Fibroblast of skin of right biceps (primary cell): ENCODE measurements at regions not wholly inside any gene's neighbourhood (a gene's known extent, or its start where the extent isn't known, plus 50 kb on each side); places are given as distances from the start of the nearest gene placed in this dataset.
A peak's percentile ranks its signal among the peaks of the same experiment; 100 is the strongest.
"Not testable (repeated sequence)": the region's sequence is repeated elsewhere in the genome, so short reads cannot be mapped to it uniquely, and the experiment has no call there.

Experiments used
- DNase-seq: peaks from one replicate; pipeline ENCODE4 v3.0.0-alpha.2; 2013

DNA sequence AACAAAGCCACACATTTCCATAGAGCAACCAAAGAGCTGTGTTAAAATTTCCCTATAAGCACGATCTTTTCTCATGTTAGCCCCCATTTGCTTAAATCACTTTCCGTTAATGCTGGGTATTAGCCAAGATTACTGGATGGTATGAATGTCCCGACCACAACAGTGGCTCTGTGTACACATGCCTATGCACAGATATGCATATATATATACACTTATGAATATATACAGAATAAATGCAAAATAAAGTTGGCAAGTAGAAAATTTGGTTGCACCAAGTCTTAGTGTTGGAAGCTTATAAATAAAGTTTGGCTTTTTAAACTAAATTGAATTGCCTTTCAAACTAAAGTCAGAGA, 265.9 kb upstream of the ETAA1 start:
- no peak for DNase-seq

DNA sequence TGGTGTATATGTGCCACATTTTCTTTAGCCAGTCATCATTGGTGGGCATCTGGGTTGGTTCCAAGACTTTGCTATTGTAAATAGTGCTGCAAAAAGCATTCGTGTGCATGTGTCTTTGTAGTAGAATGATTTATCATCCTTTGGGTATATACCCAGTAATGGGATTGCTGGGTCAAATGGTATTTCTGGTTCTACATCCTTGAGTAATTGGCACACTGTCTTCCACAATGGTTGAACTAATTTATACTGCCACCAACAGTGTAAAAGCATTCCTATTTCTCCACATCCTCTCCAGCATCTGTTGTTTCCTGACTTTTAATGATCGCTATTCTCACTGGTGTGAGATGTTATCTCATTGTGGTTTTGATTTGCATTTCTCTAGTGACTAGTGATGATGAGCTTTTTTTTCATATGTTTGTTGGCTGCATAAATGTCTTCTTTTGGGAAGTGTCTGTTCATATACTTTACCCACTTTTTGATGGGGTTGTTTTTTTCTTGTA, 264.6 kb upstream of the ETAA1 start:
- peak; percentile 11 for DNase-seq

DNA sequence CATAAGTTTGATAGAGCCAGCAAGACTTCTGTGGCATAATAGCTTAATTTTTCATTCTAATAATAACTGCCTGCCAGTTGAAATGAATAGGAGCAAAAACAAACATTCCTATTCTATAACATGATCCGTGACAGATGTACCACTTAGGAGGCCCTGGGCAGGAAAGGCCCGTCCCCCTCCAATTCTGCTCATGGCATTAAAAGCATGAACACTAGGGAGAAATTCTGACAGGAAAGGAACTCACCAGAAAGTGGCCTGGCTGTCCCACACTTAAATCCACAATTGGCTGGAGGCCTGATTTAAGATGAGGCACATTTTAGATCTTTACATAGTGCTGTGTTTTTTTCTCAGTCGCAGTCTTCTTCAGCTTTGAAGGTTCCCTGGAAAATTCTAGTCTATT, 261.9 kb upstream of the ETAA1 start:
- no peak for DNase-seq

DNA sequence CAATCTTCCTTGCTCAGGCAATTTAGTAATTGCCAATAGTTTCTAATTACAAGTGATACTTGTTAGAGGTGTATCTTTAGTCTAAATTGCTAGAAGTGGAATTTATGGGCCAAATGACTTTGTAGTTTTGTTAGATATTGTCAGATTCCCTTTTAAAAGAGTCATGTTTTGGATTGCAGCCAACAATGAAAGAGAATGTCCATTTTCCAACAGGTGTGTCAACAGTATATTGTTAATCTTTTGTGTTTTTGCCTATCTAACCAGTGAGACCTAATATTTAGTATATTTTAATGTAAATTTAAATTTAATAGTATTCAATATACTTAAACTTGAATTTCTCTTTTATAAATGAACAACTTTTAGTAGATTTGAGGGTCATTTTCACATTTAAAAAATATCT, 259.4 kb upstream of the ETAA1 start:
- DNase-seq: no peak

DNA sequence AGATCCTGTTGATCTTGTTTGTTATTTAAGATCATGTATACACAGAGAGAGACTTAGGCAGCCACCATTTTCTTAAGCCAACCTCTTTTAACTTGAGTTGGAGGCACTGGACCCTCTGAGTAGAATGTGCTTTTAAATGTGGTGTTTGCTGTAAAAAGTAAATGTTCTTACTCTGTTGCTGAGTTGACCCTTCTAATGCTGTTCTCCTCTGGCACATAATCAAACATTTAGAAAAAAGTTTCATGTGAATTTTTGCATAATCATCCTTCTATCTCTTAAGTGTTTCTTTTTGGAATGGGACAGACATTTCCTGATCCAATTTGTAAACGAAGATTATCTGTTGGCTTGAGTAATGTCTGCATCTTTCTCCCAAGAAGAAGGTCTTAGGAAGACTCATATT, 255.1 kb upstream of the ETAA1 start:
- no peak for DNase-seq

DNA sequence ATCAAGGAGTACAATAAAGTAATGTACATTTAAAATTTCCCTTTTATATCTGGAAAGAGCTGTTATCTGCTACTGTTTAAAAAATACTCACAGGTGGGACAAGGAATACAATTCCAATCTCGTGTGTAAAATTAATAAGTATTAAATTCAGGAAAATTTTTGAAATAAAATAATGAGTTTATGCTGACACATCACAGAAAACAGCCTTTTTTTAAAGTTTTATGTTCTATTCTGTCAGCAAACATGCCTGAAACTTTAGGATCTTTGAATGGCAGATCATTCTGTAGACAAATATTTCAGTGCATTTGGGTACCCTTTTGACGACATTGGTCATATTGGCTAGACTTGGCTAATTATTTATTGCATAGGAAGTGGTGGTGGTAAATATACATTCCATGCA, 254.4 kb upstream of the ETAA1 start:
- no peak for DNase-seq

DNA sequence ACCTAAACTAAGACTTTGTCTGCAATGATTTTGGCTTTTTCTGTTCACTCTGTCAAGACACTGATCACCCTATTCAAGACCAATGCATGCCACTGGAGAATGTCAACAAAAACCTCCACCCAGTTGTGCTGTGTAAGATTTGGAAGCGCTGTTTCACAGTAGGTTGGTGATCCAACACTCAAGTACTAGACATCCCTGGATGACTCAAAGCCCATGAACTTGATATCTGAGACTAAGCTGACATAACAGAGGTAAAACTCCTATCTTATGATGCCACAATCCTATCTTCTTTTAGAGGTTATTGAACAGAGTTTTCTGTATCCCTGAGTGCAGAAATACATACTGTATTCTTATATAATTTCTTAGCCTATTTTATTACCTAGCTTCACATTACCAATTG, 251.3 kb upstream of the ETAA1 start:
- DNase-seq: no peak

DNA sequence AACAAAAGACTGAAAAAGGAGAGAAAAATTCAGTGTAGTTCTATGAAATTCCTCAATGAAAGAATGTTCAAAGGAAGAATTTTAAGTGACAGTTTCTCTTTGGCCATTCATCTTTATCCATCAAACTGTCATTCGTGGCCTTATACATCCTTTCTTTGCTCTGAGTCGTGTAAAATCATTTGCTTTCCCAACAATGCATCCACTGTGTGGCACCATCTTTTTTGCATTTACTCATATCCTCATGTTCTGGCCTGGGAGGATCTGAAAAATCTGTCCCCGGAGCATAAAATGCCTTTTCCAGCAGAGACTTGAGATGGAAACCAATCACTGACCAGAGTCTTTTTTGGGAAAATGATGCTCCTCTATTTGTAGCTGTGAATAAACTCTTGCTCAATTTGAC, 240.3 kb upstream of the ETAA1 start:
- DNase-seq: no peak

DNA sequence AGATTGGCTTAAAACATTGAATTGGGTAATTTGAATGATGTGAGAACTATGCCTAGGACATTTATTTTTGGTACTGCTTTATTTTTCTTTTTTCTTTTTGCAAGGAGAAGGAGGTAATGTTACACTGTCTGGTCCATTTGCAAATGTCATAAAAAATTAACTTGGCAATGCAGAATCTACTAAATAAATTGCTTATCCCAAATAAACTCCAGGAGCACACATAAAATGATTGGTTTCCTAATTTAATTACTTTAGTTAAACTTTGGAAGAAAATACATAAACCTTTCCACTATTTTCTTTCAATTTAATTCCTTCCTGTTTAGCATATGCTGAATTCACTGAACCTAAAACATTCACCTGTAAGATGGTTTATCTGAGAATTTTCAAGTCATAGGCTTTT, 238.4 kb upstream of the ETAA1 start:
- DNase-seq: no peak

DNA sequence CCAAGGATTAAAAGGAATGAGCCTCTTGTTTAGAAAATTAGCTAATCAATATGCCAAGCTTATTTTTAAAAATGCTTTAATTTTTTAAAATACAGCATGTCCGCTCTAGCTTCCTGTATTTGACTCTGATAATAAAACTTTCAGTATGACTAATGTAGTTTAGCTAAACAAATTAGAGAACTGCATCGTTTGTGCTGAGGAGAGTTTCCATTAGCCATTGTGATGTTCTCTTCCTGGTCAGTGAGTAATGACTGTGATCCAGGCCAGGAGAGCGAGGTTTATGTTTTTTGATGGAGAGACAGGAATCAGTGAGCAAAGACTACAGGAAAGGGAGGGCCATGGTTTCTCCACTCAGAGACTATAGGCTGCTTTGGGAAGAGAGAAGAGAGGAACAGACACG, 237.2 kb upstream of the ETAA1 start:
- peak; percentile 2 for DNase-seq

DNA sequence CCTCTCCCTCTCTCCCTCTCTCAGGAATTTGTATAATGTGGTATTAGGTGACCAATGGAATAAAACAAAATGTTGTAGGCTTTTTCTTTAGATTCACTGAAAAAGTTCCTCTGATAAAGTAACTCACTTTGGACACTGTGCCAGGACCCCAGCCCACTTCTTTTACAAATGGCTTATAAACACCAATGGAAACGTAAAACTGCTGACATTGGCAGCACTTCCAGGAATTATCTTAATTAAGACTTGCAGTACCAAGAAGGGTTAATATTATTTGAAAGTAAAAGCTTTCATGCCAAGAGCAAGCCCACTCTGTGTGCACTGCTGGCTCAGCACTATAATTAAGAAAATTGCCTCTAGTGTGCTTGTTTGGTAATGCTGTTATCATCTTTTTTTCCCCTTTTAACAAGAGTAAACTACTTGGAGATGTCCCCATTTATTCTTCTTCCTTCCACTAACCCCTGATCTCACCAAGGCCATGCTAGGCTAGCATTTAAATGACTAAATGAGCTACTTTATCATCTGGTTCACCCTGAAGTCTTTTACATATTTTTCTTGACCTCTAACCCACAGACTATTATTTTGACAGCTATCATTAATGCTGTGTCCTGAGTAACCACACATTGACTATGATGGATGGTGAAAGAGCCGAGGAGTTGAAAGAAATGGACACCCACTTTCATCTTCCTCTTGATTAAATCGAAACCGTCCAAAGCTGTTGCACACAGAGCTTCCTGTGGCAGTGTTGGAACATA, 232.2 kb upstream of the ETAA1 start:
- DNase-seq: no peak

DNA sequence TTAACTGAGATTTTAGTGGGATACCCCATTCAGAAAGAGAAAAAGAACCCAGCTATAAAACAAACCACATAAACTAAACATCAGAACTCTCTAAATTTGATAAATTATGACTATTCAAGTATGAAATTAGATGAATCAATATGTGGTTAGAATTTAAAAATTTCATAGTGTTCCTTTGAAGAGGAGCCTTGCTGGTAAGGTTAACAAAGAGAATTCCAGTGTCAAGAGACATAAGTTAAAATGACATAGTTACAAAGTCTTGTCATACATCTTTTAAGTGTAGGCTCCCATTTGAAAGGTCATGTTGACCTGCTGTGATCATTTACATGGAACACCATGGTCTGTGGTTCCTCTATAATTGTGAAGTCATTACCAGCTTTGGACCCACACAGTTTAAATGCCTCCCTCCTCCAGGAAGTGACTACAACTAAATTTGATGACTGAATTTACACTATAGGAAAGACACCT, 231.6 kb upstream of the ETAA1 start:
- no peak for DNase-seq

DNA sequence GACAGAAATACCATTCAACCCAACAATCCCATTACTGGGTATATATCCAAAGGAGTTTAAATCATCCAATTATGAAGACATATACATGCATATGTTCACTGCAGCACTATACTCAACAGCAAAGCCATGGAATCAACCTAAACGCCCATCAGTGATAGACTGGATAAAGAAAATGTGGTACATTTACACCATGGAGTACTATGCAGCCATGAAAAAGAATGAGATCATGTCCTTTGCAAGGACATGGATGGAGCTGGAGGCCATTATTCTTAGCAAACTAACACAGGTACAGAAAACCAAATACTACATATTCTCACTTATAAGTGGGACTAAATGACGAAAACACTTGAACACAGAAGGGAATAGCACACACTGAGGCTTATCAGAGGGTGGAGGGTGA, 230.6 kb upstream of the ETAA1 start:
- DNase-seq: not testable (repeated sequence)

DNA sequence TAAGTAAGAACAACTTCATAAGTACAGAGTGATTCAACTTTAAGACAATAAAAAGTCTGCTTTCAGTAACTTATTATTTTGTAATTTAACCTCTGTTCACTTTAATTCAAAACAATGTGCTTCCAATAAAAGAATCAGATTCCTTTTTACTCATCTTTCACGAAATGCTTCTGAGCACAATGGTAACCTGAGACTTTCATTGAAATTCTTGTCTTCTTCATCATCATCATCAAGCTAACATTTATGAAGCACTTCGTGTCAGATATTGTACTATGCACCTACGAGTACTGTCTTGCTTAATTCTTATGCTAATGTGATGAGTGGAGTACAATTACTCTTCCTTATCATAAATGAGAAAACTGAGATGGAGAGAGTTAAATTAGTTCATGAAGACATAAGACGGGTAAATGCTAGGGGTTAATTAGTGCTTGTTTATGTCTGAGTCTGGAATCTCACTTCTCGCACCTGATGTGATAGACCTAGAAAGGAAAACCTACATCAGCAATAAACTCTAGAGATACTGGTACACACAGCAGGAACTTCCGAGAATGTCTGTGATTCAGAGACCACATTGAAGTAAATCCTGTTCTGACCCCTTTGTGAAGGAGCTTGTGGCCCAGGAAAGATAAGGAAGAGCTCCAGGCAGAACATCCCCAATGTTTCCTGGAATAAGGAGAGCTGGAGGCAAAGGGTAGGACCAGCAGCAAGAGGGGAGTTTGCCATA, 227.6 kb upstream of the ETAA1 start:
- DNase-seq: peak; percentile 61

DNA sequence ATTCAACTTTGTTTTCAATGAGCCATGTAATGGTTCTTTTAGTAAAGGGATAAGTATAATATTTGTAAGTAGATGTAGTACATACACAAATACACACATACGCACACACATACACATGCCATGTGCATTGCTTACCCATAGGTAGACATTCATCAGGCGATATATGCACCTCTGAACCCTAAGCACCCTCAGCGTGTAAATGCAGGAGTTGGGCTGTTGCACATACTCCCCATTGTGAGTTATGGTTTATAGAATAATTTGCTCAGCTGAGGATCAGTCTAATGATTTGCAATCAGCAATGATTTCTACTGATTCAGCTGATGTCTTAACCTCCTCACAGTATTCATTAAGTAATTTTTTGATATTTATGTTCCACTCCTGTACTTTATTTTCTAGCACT, 217.6 kb upstream of the ETAA1 start:
- DNase-seq: no peak

DNA sequence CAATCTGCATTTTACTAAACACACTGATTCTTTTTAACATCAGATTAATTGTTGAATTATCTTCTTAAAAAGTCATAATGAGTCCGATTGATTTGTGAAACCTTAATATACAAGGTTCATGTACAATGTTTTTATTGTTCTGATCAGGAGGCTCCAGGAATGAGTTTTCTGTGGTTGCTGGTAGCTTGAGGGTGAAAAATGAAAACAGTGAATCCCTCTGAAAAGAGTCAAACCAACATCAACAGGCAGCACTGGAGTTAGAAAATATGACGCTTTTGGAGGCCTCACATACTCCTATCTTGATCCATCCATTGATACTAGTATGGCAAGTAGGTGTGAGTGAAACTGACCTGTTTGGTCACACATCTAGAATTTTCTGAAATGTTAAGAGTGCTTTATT, 216.3 kb upstream of the ETAA1 start:
- no peak for DNase-seq

DNA sequence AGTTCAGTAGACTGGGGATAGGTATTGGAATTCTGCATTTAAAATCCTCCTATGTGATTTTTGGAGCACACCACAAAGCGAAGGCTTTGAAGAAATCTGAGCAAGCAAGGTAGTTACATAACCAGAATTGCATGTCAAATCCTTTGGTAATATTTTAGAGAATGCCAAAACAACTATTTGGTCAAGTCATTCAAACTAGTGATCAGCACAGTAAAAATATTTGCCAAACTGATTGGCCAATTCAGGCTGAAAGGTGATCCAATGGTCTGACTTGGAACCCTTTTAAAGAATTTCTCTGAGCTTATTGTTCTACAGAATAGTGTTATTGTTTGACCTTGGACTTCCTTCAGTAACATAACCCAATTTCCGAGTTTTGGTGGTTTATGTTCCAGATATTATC, 214.2 kb upstream of the ETAA1 start:
- no peak for DNase-seq

DNA sequence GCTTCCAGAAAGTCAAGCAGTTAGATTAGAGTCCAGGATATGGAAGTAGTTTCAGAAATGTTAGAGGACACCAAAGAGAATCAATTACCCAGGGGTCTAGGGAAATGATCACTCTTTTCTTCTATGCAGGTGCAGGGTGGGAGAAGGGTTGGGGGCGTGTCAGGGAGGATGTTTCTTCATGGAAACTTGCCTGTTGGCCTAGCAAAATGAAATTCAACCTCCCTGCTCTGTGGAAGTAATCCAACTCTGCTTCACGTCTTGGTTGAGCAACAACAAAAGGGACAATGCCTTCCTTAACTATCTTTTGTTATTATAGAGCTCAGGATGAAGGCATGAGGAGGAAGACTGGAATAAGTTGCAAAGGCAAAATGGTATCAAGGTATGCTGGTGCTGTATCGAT, 210.8 kb upstream of the ETAA1 start:
- DNase-seq: no peak

DNA sequence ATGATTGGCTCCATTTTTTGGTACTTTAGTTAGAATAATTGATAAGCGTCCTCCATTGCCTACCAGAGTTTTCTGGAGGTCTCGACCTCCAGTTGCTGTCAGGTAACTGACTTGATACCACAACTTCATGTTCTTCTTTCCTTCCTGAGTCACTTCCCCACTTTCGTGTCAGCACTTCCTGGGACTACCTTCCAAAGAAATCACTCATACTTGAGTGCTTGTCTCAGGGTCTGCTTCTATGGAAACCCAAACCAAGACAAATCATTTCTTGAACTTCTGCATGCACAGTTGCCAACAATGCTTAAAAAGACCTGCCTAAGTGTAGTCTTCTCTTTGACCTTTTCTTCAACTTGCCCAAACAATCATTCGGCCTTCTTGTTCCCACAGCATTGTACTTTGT, 210.3 kb upstream of the ETAA1 start:
- DNase-seq: peak; percentile 0

DNA sequence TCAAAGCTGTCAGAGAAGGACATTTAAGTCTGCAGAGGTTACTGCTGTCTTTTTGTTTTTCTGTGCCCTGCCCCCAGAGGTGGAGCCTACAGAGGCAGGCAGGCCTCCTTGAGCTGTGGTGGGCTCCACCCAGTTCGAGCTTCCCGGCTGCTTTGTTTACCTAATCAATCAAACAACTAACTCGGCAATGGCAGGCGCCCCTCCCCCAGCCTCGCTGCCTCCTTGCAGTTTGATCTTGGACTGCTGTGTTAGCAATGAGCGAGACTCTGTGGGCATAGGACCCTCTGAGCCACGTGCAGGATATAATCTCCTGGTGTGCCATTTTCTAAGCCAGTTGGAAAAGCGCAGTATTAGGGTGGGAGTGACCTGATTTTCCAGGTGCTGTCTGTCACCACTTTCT, 201.8 kb upstream of the ETAA1 start:
- DNase-seq: not testable (repeated sequence)

DNA sequence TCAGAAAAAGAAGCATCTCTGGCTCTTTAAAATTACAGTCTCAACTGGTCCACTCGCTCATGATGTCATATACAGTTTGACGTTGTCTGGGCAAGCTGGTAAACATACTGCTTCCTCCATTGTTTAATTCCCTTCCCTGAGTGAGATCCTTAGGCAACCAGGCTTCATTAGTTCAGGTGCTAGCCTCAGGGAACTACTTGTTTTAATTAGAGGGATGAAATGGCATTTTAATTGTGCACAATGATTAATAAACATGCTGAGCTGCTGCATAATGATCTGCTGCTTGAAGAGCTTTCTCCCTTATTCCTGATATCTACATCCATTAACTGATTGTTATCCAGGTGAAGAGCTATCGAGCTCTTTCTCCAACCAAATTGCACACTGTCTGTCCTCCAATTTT, 195.6 kb upstream of the ETAA1 start:
- DNase-seq: no peak

DNA sequence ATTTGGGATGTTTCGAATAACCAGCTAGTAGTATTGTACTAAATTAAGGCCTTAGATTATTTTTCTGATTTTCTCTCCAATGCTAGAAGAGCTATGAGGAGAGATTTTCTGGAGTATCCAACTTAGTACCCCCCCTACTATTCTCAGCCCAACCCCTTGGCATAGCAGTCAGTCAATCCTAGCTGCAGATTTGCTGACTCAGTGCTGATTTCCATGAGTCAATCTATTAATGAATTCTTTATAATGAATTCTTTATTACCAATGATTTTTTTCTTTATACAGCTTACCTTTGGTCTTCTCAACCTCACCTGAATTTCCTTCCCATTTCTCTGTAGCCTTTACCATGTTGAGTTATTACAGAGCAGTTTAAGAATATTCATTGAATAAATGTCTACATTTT, 192.8 kb upstream of the ETAA1 start:
- DNase-seq: no peak

DNA sequence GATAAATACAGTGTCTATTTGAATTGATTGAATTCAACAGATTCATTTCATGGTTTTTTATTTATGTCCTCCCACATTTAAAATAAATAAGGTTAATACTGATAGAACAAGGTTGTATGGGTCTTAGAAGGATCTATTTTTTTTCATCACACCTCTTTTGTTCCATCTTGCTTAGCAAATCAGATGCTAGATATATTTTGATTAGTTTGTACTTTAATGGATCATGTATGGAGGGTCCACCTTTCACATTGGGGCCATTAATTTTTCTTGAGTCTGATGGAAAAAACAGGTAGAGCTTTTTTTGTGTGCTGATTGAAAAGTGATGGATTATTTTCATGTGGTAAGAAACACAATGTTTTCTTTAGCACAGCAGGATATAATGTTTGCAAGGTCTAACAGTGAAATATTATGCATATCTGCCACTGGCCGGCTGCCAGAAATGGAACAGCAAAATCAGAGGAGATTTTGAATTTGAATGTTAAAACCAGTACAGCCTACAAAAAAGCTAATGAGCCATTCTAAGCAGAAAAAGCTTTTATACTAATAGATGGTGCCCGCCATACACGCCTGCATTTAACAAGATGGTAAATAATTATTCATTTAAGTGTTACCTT, 188.1 kb upstream of the ETAA1 start:
- DNase-seq: peak; percentile 6

DNA sequence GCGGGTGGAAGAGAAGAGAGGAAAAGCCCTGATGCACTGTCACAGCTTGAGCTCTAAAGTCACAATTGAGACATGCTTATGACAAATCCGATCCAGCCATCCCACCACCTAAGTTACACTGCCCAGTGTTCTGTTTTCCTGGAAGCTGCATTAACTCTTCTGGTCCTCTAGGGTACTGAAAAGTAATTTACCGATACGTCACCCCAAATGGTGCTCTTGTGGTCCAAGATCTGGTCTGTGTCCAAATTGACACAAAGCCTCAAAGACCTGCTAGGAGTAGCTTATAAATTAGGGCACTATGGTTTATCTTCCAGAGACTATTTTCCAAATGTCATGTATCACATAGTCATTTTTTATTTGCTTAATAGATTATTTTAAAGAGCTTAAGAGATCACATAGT, 186.7 kb upstream of the ETAA1 start:
- no peak for DNase-seq
